Thoracic aorta (tissue), 2 donors: ENCODE measurements at regions not wholly inside any gene's neighbourhood (a gene's known extent, or its start where the extent isn't known, plus 50 kb on each side); places are given as distances from the start of the nearest gene placed in this dataset.

ENCODE experiments used
- ATAC-seq: fragments of 150-250 bp; one replicate; pipeline ENCODE4 v1.8.0; 2017; ENCODE audit warnings: low read depth; ENCODE audit not compliant: insufficient number of reproducible peaks, low FRiP score
- DNase-seq: peaks from one replicate; pipeline ENCODE4 v3.0.0-alpha.2; 2020; ENCODE audit warnings: low spot score
- H3K27ac ChIP-seq, 2 donors: fragments of 200-600 bp; sonication (generic); 1 replicate in 1 of 2; 2 replicates in 1 of 2; pipeline ENCODE4 v1.5.1; 2016; ENCODE audit warnings: mild to moderate bottlenecking in 2 of 2, moderate library complexity in 2 of 2
- H3K27me3 ChIP-seq: fragments of 200-600 bp; sonication (generic); replicated peaks from 2 replicates; pipeline ENCODE4 v1.6.0; 2016; ENCODE audit warnings: mild to moderate bottlenecking; ENCODE audit not compliant: insufficient read depth
- H3K36me3 ChIP-seq: fragments of 200-600 bp; sonication (generic); one replicate; pipeline ENCODE4 v1.5.1; 2016
- H3K4me1 ChIP-seq, 2 donors: fragments of 200-600 bp; sonication (generic); 1 replicate in 1 of 2; 2 replicates in 1 of 2; pipeline versions ENCODE4 v1.5.1 to v1.6.0; 2016; ENCODE audit warnings: low read depth in 2 of 2, mild to moderate bottlenecking in 1 of 2; ENCODE audit not compliant: control insufficient read depth in 1 of 2
- H3K4me3 ChIP-seq: fragments of 200-600 bp; sonication (generic); 2 replicates; pipeline ENCODE4 v1.5.1; 2016; ENCODE audit warnings: mild to moderate bottlenecking
- H3K9me3 ChIP-seq: fragments of 200-600 bp; sonication (generic); 2 replicates; pipeline ENCODE4 v1.5.1; 2016
- TF ChIP-seq, protein P1 (sequence below): fragments of 200-600 bp; sonication (generic); IDR thresholded peaks from one replicate; pipeline ENCODE4 v1.5.1; 2019; ENCODE audit warnings: antibody characterized with exemption

DNA sequence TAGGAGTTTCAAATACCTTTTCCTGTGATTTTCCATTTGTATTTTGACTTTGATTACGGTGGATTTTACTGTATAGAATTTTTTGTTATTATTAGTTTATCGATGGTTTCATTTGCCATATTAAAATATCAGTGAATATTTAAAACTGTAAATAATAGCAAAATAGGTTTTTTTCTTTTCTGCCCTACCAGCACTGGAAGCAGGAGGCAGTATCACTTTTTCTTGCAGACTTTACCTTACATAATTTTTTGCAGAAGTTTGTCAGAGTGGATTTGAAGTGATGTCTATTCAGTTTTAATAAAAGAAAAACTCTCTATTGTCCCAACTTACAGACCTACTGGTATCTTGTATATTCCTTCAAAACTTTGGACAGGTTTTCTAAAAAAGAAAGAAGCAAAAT is 213.6 kb downstream of the CENPF start:
- Histone ChIP-seq H3K27me3 (no peaks in the 10 kb centered on the region), H3K9me3 (no peaks in the 10 kb centered on the region), H3K36me3 (no peaks in the 10 kb centered on the region), H3K4me3 (no peak overlapping the region), H3K27ac (no peak overlapping the region), H3K4me1 (no peaks in the 10 kb centered on the region)
- ATAC-seq = no peak
- DNase-seq = no peak
- TF ChIP-seq, protein P1, sequence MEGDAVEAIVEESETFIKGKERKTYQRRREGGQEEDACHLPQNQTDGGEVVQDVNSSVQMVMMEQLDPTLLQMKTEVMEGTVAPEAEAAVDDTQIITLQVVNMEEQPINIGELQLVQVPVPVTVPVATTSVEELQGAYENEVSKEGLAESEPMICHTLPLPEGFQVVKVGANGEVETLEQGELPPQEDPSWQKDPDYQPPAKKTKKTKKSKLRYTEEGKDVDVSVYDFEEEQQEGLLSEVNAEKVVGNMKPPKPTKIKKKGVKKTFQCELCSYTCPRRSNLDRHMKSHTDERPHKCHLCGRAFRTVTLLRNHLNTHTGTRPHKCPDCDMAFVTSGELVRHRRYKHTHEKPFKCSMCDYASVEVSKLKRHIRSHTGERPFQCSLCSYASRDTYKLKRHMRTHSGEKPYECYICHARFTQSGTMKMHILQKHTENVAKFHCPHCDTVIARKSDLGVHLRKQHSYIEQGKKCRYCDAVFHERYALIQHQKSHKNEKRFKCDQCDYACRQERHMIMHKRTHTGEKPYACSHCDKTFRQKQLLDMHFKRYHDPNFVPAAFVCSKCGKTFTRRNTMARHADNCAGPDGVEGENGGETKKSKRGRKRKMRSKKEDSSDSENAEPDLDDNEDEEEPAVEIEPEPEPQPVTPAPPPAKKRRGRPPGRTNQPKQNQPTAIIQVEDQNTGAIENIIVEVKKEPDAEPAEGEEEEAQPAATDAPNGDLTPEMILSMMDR = no peak

DNA sequence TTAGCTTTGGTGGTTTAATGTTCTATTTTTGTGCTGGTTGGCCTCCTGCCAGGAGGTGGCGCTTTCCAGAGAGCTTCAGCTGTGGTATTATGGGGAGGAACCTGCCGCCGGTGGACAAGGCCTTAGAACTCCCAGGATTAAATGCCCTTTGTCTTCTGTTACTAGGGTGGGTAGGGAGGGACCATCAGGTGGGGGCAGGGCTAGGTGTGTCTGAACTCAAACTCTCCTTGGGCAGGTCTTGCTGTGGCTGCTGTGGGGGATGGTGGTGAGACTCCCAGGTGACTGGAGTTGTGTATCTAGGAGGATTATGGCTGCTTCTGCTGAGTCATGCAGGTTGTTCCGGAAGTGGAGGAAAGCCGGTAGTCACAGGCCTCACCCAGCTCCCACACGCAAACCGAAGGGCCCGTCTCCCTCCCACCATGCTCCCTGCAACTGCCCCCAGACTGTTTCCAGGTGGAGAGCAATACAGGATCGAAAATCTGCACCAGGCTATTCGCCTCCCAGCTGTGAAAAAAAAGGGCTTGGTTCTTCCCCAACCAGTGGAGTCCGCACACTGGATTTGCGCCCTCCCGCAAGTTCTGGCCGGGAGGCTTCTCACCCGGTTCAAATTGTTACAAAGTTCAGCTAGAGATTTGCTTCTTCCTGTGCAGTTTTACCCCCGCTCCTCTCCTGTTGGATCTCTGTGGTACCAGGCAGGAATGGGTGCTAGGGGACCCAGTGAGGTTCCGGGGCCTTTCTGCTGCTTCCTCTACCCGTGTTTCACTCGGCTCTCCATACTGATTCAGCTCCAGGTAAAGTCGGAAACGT is 220.5 kb downstream of the CENPF start:
- ATAC-seq = no peak
- Histone ChIP-seq H3K4me3 (no peak overlapping the region), H3K27me3 (no peaks in the 10 kb centered on the region), H3K4me1 (no peaks in the 10 kb centered on the region), H3K36me3 (no peaks in the 10 kb centered on the region), H3K9me3 (no peaks in the 10 kb centered on the region), H3K27ac (no peak overlapping the region)
- TF ChIP-seq, protein P1 = no peak
- no peak for DNase-seq

DNA sequence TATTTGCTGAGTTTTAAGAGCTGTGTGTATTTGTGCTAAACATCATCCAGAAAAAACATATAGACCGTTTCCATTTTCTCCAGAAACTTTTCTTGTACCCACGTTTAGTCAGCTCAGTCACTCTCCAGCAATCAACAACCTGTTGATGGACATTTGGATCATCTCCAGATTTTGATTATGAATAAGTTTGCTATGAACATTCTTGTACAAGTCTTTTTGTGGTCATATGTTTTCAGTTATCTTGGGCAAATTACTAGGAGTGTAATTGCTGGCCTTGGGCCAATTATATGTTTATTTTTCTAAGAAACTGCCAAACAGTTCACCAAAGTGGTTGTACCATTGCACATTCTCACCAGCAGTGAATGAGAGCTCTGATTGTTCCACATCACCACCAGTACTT is 221.8 kb downstream of the CENPF start:
- TF ChIP-seq, protein P1 = no peak
- no peaks in the 10 kb centered on the region for H3K4me1 ChIP-seq
- H3K27ac ChIP-seq = no peak overlapping the region
- H3K9me3 ChIP-seq = no peaks in the 10 kb centered on the region
- no peak for DNase-seq
- no peaks in the 10 kb centered on the region for H3K36me3 ChIP-seq
- no peaks in the 10 kb centered on the region for H3K27me3 ChIP-seq
- no peak for ATAC-seq
- no peak overlapping the region for H3K4me3 ChIP-seq

DNA sequence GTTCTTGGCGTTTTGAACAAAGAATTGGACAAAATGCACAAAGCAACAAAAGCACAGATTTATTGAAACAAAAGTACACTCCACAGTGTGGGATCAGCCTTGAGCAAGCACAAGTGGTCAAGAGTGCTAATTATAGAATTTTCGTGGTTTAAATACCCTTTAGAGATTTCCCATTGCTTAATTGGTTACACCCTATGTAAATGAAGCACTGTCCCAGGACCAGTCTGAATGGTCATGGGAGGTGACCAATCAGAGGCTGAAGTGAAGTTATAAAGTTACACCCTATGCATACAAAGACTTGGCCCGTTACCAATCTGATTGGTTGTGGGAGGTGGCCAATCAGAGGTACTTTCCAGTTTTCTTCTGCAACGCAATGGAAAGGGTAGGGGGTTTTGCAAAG is 223.6 kb downstream of the CENPF start:
- DNase-seq = no peak
- Histone ChIP-seq H3K36me3 (no peaks in the 10 kb centered on the region), H3K27ac (no peak overlapping the region), H3K9me3 (no peaks in the 10 kb centered on the region), H3K4me3 (no peak overlapping the region), H3K27me3 (no peaks in the 10 kb centered on the region), H3K4me1 (no peaks in the 10 kb centered on the region)
- TF ChIP-seq, protein P1 = no peak
- no peak for ATAC-seq

DNA sequence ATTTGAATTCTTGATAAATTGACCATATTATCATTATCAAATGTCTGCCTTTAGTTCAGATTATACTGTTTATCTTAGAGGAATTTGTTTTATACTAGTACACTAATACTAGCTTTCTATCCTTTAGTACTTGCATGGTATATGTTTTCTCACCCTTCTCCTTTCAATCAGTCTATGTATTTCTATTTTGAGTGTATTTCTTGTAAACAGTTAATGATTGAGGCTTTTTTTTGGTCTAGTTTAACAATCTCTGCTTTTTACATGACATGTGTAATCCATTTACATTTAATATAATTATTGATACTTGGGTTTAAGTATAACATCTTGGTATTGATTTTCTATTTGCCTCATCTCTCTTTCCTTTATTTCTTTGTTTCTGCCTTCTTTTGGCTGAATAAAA is 224.9 kb downstream of the CENPF start:
- Histone ChIP-seq H3K9me3 (no peaks in the 10 kb centered on the region), H3K4me3 (no peak overlapping the region), H3K27ac (no peak overlapping the region), H3K27me3 (no peaks in the 10 kb centered on the region), H3K36me3 (no peaks in the 10 kb centered on the region), H3K4me1 (no peaks in the 10 kb centered on the region)
- DNase-seq = no peak
- ATAC-seq = no peak
- TF ChIP-seq, protein P1 = no peak
